ENCODE measurements at regions not wholly inside any gene's neighbourhood (a gene's known extent, or its start where the extent isn't known, plus 50 kb on each side); places are given as distances from the start of the nearest gene placed in this dataset.

- DNase-seq (ENCODE audit: low read depth), result no peak
- TF ChIP-seq, protein P1, sequence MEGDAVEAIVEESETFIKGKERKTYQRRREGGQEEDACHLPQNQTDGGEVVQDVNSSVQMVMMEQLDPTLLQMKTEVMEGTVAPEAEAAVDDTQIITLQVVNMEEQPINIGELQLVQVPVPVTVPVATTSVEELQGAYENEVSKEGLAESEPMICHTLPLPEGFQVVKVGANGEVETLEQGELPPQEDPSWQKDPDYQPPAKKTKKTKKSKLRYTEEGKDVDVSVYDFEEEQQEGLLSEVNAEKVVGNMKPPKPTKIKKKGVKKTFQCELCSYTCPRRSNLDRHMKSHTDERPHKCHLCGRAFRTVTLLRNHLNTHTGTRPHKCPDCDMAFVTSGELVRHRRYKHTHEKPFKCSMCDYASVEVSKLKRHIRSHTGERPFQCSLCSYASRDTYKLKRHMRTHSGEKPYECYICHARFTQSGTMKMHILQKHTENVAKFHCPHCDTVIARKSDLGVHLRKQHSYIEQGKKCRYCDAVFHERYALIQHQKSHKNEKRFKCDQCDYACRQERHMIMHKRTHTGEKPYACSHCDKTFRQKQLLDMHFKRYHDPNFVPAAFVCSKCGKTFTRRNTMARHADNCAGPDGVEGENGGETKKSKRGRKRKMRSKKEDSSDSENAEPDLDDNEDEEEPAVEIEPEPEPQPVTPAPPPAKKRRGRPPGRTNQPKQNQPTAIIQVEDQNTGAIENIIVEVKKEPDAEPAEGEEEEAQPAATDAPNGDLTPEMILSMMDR (IDR thresholded peaks at IDR 0.05; ENCODE audit: control insufficient read depth, extremely low read depth, insufficient read depth), result no peak
- H3K4me3 ChIP-seq (ENCODE audit: low read depth, low read length), result no peak overlapping the region
These were observed 373.5 kb downstream of the SOX11 start for GRCh38 chr2:6065703-6066102.

DNA sequence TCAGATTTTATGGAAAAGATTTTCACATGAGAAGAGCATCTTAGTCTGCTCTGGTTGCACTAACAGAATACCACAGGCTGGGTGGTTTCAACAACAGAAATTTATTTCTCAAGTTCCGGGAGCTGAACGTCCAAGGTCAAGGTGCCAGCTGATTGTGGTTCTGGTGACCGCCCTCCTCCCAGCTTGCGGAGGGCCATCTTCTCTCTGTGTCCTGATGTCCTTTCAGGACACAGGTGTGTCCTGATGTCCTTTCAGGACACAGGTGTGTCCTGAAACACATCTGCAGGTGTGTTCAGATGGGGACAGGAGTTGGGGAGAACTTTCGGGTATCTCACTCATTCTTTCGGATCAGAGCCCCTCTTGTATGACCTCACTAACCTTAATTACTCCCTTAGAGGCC, 374.9 kb downstream of the SOX11 start:
- H3K4me3 ChIP-seq (ENCODE audit: low read depth, low read length), result no peak overlapping the region
- TF ChIP-seq, protein P1 (IDR thresholded peaks at IDR 0.05; ENCODE audit: control insufficient read depth, extremely low read depth, insufficient read depth), result no peak
- DNase-seq (ENCODE audit: low read depth), result no peak

- TF ChIP-seq, protein P1 (IDR thresholded peaks at IDR 0.05; ENCODE audit: control insufficient read depth, extremely low read depth, insufficient read depth), result no peak
- no peak for DNase-seq (ENCODE audit: low read depth)
These were observed 375.6 kb downstream of the SOX11 start for GRCh38 chr2:6067806-6068205.

DNA sequence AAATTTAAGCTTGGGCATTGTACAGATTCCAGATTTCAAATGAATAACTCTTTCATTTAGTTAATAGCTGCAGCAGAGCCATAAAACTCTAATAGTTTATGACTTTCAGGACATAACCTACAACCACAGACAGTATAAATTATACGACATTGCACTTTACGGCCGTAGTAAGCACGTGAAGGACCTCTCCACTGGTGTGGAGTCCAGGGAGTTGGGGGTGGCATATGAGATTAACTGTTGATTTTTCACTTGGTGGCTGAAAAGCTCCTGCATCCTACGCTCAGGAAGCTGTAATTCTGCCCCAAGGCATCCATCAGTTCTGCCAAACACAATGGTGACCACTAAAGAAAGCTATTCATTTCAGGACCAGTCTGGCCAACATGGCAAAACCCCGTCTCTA, 376.2 kb downstream of the SOX11 start:
- no peak overlapping the region for H3K4me3 ChIP-seq (ENCODE audit: low read depth, low read length)
- TF ChIP-seq, protein P1 (IDR thresholded peaks at IDR 0.05; ENCODE audit: control insufficient read depth, extremely low read depth, insufficient read depth), result no peak
- DNase-seq (ENCODE audit: low read depth), result peak; percentile 10

More at GRCh38 chr2:6067806-6068205, 375.6 kb downstream of the SOX11 start:
- no peak overlapping the region for H3K4me3 ChIP-seq (ENCODE audit: low read depth, low read length)

GRCh38 chr2:6069381-6069780, 377.2 kb downstream of the SOX11 start:
- no peak overlapping the region for H3K4me3 ChIP-seq (ENCODE audit: low read depth, low read length)
- TF ChIP-seq, protein P1 (IDR thresholded peaks at IDR 0.05; ENCODE audit: control insufficient read depth, extremely low read depth, insufficient read depth), result no peak
- no peak for DNase-seq (ENCODE audit: low read depth)

DNA sequence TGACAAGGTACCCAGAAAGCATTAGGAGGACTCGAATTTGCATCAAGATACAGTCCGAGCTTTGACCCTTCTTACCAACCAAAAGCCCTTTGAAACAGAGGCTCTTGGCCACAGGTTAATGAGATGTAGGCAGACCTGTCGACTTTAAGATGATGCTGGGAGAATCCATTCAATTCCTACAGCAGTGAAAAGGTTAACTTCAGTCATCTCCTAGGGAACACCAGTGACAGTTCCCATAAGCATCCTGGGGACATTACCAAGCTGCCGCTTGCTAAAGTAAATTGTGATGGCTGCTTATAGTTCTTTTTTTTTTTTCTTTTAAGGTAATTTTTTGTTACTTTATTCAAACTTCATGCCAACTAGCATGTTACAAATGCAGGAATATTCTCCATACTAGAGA, 379.3 kb downstream of the SOX11 start:
- TF ChIP-seq, protein P1 (IDR thresholded peaks at IDR 0.05; ENCODE audit: control insufficient read depth, extremely low read depth, insufficient read depth), result no peak
- no peak overlapping the region for H3K4me3 ChIP-seq (ENCODE audit: low read depth, low read length)
- no peak for DNase-seq (ENCODE audit: low read depth)

GRCh38 chr2:6072276-6072675, 380.1 kb downstream of the SOX11 start:
- TF ChIP-seq, protein P1 (IDR thresholded peaks at IDR 0.05; ENCODE audit: control insufficient read depth, extremely low read depth, insufficient read depth), result no peak
- no peak overlapping the region for H3K4me3 ChIP-seq (ENCODE audit: low read depth, low read length)
- no peak for DNase-seq (ENCODE audit: low read depth)
